Cardiac septum (tissue), 1 donor: ENCODE measurements at regions not wholly inside any gene's neighbourhood (a gene's known extent, or its start where the extent isn't known, plus 50 kb on each side); places are given as distances from the start of the nearest gene placed in this dataset.

Experiments
- DNase-seq: peaks from one replicate; pipeline ENCODE4 v3.0.0-alpha.2; 2020; ENCODE audit warnings: low spot score
- intact Hi-C: fragments of 100-400 bp; cut with DNase I; formaldehyde crosslinking; loops from one replicate; pipeline ENCODE4 v1.14.0; 2022
- donor health status: DM: no; HTN: no; CAD: no.

DNA sequence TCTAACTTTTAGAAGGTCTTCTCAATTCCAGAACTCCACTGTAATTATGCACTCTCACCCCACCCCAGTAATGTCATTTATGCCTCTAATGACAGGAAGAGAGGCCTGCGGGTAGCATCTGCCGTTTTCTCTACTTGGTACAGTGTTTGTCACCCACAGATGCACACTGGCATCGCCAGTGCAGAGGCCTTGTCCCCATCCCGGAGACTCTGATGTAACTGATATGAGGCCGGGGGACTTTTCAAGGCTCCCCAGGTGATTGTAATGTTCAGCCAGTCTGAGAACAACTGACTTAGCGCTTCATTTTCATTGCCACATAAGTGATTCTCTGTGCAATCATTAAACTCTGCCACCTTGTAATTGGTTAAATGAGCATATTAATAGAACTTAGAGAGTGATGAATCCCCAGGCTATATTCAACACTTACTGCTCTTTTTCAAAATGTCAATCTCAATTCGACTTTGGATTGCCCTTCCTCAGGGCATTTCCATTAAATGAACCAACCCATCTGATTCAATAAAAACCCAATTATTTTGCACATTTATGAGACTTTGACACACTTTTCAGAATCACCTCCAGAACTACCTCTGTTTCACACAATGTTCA, 113.2 kb downstream of the HERPUD2 start:
- intact Hi-C loops: no loop called here

DNA sequence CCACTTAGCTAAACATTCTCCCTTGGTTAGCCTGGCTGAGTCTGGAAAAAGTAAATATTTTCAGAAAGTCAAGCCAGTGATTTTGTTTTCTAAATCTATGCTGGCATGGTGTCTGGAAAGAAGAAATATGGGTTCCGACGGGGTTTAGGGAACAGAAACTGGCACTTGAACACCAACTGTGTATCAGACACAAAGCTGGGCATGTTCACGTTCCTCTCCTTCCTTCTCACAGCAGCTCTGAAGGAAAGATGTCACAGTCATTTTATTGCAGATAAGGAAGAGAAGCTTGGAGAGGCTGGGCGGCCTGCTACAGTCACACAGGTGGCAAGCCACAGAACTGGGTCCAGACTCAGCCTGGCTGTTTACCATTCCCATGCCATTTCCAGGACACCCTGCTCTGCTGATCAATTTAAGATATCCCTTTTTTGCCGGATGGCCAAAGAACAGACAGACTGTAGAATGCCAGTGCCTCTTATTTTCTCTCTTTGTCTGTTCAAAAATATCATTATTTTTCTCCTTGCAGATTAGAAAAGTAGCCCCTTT, 118.8 kb downstream of the HERPUD2 start:
- no peak for DNase-seq
- intact Hi-C loops: no loop called here

More for the DNA sequence above, 113.2 kb downstream of the HERPUD2 start:
- DNase-seq: no peak

GRCh38 chr7:35571611-35572240, 123.2 kb downstream of the HERPUD2 start:
- DNase-seq: no peak
- intact Hi-C loops: no loop called here

DNA sequence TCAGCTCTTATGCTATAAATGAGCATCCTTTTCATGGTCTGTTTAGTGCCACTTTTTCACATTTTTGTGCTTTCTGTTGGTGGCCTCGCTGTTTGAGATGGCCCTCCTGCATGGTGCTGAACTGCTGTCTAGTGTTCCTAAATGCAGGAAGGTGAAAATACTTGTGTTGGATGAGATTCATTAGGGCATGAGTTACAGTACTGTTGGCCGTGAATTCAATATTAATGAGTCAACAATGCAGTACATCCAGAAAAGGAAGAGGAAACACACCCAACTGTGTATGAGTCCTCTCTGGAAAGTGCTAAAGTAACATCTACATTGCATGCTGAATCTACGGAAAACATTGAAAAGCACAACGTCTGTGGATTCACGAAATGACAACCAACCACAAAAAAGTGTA, 124.0 kb downstream of the HERPUD2 start:
- DNase-seq: no peak
- intact Hi-C loops: no loop called here

- intact Hi-C loops: no loop called here
- no peak for DNase-seq
Observed at GRCh38 chr7:35565927-35566326, 129.0 kb downstream of the HERPUD2 start.

DNA sequence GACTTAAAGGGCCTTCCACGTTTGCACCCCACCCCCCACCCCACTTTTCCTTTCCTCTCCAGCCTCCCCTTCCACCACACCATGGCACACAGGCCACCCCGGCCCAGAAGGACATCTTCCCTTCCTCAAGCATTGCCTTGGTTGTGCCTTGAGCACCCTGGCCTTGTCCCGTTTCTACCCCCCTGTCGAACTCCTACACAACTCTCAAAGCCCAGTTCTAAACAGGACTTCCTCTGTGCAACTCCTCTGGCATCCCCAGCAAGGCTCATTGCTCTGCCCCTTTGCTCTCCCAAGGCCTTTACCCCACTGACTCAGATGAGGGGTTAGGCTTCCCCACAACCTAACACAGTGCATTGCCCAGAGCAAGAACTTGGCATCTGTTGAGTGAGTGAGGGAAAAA, 136.1 kb downstream of the HERPUD2 start:
- no peak for DNase-seq
- intact Hi-C loops: no loop called here

DNA sequence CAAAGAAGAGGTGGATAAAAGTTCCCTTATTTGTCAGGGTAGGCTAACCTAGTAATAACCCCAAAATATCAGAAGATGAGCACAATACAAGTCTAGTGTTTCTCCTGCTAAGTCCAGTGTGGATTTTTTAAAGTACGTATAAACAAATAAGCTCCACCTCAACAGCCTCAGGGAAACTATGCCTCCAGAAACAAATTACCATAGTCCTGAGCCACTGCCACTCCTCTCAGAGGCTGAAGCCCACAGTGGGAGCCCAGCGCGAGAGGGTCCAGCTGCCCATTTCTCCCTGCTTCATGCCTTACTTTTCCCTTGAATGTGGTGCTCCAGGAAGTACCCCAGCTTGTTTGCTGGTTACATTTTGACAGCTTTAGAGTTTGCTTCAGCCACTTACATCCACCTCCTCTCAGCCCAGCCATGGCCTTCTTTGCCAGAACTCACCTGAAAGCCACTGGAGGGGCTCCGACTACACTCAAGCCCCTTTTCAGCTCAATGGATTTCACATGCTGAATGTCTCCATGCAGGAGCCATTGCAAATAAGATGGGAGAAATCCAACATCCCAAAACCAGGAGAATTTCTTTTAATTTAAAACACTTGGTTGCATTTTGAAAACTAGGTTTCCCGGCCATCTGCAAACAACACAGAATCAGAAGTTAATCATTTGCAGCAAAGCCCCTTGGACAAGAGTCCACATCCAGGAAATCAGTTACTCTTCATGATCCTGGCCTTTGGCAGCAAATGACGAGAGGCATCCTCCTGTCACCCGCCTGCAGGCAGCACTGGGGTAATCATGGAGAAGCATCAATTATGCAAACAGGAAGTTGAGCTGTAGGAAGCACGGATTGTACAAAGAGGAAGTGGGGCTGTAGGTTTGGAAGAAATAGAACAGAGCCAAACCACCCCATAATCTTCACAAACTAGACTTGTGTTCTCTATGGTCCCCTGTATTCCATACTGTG, 138.1 kb downstream of the HERPUD2 start:
- intact Hi-C loops: no loop called here
- no peak for DNase-seq

- no peak for DNase-seq
- intact Hi-C loops: no loop called here
Observed at GRCh38 chr7:35555934-35556333, 139.0 kb downstream of the HERPUD2 start.

GRCh38 chr7:35555386-35555785, 139.5 kb downstream of the HERPUD2 start:
- intact Hi-C loops: no loop called here
- no peak for DNase-seq

DNA sequence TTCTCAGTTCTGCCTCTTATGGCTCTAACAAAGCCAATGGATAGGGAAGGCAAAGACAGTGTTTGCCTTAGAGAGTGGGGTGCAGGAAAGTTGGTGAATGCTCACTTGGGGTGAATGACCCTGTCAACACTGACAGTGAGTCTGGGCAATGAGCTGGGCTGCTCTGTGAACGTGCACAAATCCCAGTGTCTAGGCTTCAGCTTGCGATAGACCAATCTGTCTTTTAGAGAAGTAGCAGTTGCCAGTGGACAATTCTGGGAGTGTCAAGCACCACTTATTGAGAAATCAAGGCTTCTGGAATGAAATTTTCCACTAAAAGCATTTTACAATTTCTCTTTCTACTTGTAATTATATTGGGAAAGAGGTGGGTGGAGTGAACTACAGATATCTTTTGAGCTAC, 141.4 kb downstream of the HERPUD2 start:
- no peak for DNase-seq
- intact Hi-C loops: no loop called here

DNA sequence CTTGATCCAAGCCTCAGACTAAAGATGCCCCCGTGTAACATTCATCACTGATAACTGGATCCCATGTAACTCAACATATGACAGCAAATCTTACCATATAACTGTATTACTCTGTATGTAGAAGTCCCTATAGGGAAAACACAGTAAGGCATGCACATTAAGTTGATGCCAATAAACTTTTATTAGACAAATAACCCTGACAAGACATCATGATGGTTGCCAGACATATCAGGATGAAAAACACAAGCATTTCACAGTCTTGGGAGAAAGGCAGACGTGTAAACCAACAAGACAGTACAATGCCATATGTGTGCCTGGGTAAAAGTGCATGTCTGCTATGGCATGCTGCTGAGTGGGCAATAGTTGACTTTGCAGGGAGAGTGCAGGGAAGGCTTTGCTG, 142.2 kb downstream of the HERPUD2 start:
- no peak for DNase-seq
- intact Hi-C loops: no loop called here

DNA sequence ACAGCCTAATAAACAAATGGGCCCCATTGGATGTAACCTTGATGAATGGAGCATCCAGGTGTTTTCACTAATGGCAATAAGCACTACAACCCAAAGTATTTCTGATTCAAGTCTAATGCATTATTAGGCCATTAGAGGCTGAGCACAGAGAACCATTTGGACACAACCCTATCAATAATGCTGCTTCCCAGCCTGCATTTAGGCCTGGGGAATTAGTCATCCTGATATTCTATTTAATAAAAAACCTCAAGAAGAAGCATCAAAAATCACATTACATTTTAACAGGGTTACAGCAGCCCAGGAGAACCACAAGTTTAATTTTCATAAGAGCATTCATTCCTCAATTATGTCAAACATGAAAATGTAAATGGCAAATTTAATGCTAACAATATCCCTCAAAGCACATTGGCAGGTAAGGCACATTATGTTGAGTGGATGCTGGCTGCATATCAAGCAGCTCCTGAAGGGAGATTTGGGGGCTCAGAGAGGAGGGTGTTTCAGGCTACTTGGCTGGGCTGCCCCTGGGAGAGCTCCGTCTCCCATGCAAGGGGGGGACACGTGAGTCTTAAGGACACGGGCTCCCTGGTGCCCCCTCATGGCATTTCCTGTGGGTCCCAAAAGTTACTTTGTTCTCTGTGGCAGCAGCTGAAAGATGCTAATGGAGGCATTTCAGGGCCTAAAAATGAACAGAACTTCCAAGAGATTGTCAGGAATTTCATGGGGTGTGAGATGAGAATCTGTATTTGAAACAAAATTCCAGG, 143.4 kb downstream of the HERPUD2 start:
- intact Hi-C loops: no loop called here
- DNase-seq: no peak

- no peak for DNase-seq
- intact Hi-C loops: no loop called here
Observed at GRCh38 chr7:35550831-35551230, 144.1 kb downstream of the HERPUD2 start.

GRCh38 chr7:35549781-35550180, 145.2 kb downstream of the HERPUD2 start:
- DNase-seq: no peak
- intact Hi-C loops: no loop called here

- intact Hi-C loops: no loop called here
- no peak for DNase-seq
Observed at GRCh38 chr7:35548291-35548690, 146.6 kb downstream of the HERPUD2 start.

DNA sequence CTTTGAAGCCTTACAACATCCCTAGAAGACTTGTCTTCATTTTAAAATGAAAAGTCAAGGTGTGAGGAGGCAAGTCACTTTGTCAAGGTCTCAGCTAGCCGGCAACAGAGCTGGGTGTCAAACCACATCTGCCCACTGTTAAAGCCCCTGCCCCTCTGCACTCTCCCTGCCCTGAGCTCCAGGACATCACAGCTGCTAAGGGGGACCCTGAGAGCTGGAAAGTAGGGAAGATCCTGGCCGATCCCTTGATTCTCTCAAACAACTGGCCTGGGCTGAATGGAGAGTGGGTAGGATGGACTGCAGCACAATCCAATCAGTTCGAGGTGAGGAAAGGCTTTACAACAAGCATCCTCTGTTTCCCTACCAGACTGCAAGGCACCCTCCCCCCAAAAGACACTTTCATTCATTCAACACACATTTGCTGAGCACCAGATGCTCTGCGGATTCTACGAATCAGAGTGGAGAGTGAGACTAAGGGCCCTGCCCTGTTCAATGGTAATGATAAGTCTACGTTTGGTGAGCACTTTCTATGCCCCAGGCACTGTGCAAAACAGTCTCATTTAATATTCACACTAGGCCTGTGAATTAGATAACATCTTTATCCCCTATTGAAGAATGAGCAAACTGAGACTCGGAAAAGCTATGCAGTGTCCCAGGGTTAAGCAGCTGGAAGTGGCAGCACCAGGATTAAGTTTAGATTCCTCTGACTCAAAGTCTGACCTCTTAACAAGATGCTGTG, 148.1 kb downstream of the HERPUD2 start:
- intact Hi-C loops: no loop called here
- DNase-seq: no peak

DNA sequence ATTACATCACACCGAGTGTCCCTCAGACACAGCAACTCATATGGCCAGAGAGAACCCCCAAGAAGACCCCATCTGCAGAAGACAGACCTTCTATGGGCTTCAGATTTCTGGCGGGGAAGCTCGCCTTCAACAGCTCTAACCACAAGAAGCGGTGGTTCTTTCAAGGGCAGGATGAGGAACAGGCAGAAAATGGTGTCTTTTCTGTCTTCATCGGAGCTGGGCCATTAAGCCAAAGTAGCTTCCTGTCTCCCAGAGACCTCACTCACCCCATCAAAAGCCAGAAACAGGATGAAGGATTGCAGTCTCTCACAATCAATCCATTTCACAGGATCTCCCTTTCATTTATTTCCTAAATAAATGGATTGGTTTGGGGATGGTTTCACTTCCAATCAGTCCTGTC, 149.1 kb downstream of the HERPUD2 start:
- no peak for DNase-seq
- intact Hi-C loops: no loop called here

- intact Hi-C loops: no loop called here
- DNase-seq: no peak
Observed at GRCh38 chr7:35544028-35544742, 150.8 kb downstream of the HERPUD2 start.
